ENCODE measurements at regions not wholly inside any gene's neighbourhood (a gene's known extent, or its start where the extent isn't known, plus 50 kb on each side); places are given as distances from the start of the nearest gene placed in this dataset.
A peak's percentile ranks its signal among the peaks of the same experiment; 100 is the strongest.

- Histone ChIP-seq H3K4me1 (ENCODE audit: insufficient read depth, insufficient read length) (peaks cover 21% of the 10 kb centered on the region), H3K4me3 (ENCODE audit: insufficient read length, low read depth) (no peak overlapping the region), H3K27me3 (ENCODE audit: insufficient read depth, insufficient read length) (peaks cover 51% of the 10 kb centered on the region), H3K9ac (ENCODE audit: insufficient read length, low read depth) (peak overlapping the region; percentile 23), H3K36me3 (ENCODE audit: insufficient read depth, insufficient read length, low read length) (no peaks in the 10 kb centered on the region), H3K9me3 (ENCODE audit: insufficient read depth, low read length) (no peaks in the 10 kb centered on the region)
- TF ChIP-seq SUZ12 (IDR thresholded peaks at IDR 0.05; ENCODE audit: extremely low read depth, insufficient read depth, insufficient read length) = no peak
- no peak for TF ChIP-seq YY1 (IDR thresholded peaks at IDR 0.05; ENCODE audit: insufficient read depth, insufficient read length)
- no peak for TF ChIP-seq ZNF274 (IDR thresholded peaks at IDR 0.05; ENCODE audit: low read depth, low read length)
- peak; percentile 89 for DNase-seq (ENCODE audit: low read depth, low spot score)
Measured at GRCh38 chr20:36097337-36098151, 57.0 kb upstream of the EPB41L1 start.

GRCh38 chr20:36098364-36098763 is 56.2 kb upstream of the EPB41L1 start:
- DNase-seq (ENCODE audit: low read depth, low spot score) = no peak
- TF ChIP-seq YY1 (IDR thresholded peaks at IDR 0.05; ENCODE audit: insufficient read depth, insufficient read length) = no peak
- TF ChIP-seq ZNF274 (IDR thresholded peaks at IDR 0.05; ENCODE audit: low read depth, low read length) = no peak
- no peak for TF ChIP-seq SUZ12 (IDR thresholded peaks at IDR 0.05; ENCODE audit: extremely low read depth, insufficient read depth, insufficient read length)
- Histone ChIP-seq H3K4me1 (ENCODE audit: insufficient read depth, insufficient read length) (peaks cover 17% of the 10 kb centered on the region), H3K4me3 (ENCODE audit: insufficient read length, low read depth) (no peak overlapping the region), H3K9ac (ENCODE audit: insufficient read length, low read depth) (no peak overlapping the region), H3K36me3 (ENCODE audit: insufficient read depth, insufficient read length, low read length) (no peaks in the 10 kb centered on the region), H3K27me3 (ENCODE audit: insufficient read depth, insufficient read length) (peaks cover 44% of the 10 kb centered on the region), H3K9me3 (ENCODE audit: insufficient read depth, low read length) (no peaks in the 10 kb centered on the region)

- no peaks in the 10 kb centered on the region for H3K9me3 ChIP-seq (ENCODE audit: insufficient read depth, low read length)
- no peak overlapping the region for H3K4me3 ChIP-seq (ENCODE audit: insufficient read length, low read depth)
- H3K36me3 ChIP-seq (ENCODE audit: insufficient read depth, insufficient read length, low read length) = no peaks in the 10 kb centered on the region
- H3K27me3 ChIP-seq (ENCODE audit: insufficient read depth, insufficient read length) = peaks cover 37% of the 10 kb centered on the region
- no peak overlapping the region for H3K9ac ChIP-seq (ENCODE audit: insufficient read length, low read depth)
- TF ChIP-seq ZNF274 (IDR thresholded peaks at IDR 0.05; ENCODE audit: low read depth, low read length) (no peak), YY1 (IDR thresholded peaks at IDR 0.05; ENCODE audit: insufficient read depth, insufficient read length) (no peak), SUZ12 (IDR thresholded peaks at IDR 0.05; ENCODE audit: extremely low read depth, insufficient read depth, insufficient read length) (no peak)
- peaks cover 18% of the 10 kb centered on the region for H3K4me1 ChIP-seq (ENCODE audit: insufficient read depth, insufficient read length)
- no peak for DNase-seq (ENCODE audit: low read depth, low spot score)
Measured at GRCh38 chr20:36099106-36099505, 55.4 kb upstream of the EPB41L1 start.

GRCh38 chr20:36101192-36101591 is 53.3 kb upstream of the EPB41L1 start:
- Histone ChIP-seq H3K36me3 (ENCODE audit: insufficient read depth, insufficient read length, low read length) (no peaks in the 10 kb centered on the region), H3K4me3 (ENCODE audit: insufficient read length, low read depth) (no peak overlapping the region), H3K9me3 (ENCODE audit: insufficient read depth, low read length) (no peaks in the 10 kb centered on the region), H3K9ac (ENCODE audit: insufficient read length, low read depth) (no peak overlapping the region), H3K27me3 (ENCODE audit: insufficient read depth, insufficient read length) (peaks cover 25% of the 10 kb centered on the region), H3K4me1 (ENCODE audit: insufficient read depth, insufficient read length) (peaks cover 22% of the 10 kb centered on the region)
- TF ChIP-seq YY1 (IDR thresholded peaks at IDR 0.05; ENCODE audit: insufficient read depth, insufficient read length) (no peak), ZNF274 (IDR thresholded peaks at IDR 0.05; ENCODE audit: low read depth, low read length) (no peak), SUZ12 (IDR thresholded peaks at IDR 0.05; ENCODE audit: extremely low read depth, insufficient read depth, insufficient read length) (no peak)
- DNase-seq (ENCODE audit: low read depth, low spot score) = no peak

GRCh38 chr20:36102306-36102705 is 52.2 kb upstream of the EPB41L1 start:
- no peak for DNase-seq (ENCODE audit: low read depth, low spot score)
- Histone ChIP-seq H3K9me3 (ENCODE audit: insufficient read depth, low read length) (no peaks in the 10 kb centered on the region), H3K27me3 (ENCODE audit: insufficient read depth, insufficient read length) (peaks cover 21% of the 10 kb centered on the region), H3K4me3 (ENCODE audit: insufficient read length, low read depth) (no peak overlapping the region), H3K4me1 (ENCODE audit: insufficient read depth, insufficient read length) (peaks cover 19% of the 10 kb centered on the region), H3K9ac (ENCODE audit: insufficient read length, low read depth) (no peak overlapping the region), H3K36me3 (ENCODE audit: insufficient read depth, insufficient read length, low read length) (no peaks in the 10 kb centered on the region)
- TF ChIP-seq SUZ12 (IDR thresholded peaks at IDR 0.05; ENCODE audit: extremely low read depth, insufficient read depth, insufficient read length) = no peak
- no peak for TF ChIP-seq YY1 (IDR thresholded peaks at IDR 0.05; ENCODE audit: insufficient read depth, insufficient read length)
- no peak for TF ChIP-seq ZNF274 (IDR thresholded peaks at IDR 0.05; ENCODE audit: low read depth, low read length)

- Histone ChIP-seq H3K4me1 (ENCODE audit: insufficient read depth, insufficient read length) (peaks cover 17% of the 10 kb centered on the region), H3K9me3 (ENCODE audit: insufficient read depth, low read length) (no peaks in the 10 kb centered on the region), H3K9ac (ENCODE audit: insufficient read length, low read depth) (no peak overlapping the region), H3K4me3 (ENCODE audit: insufficient read length, low read depth) (no peak overlapping the region), H3K36me3 (ENCODE audit: insufficient read depth, insufficient read length, low read length) (no peaks in the 10 kb centered on the region), H3K27me3 (ENCODE audit: insufficient read depth, insufficient read length) (peaks cover 21% of the 10 kb centered on the region)
- TF ChIP-seq ZNF274 (IDR thresholded peaks at IDR 0.05; ENCODE audit: low read depth, low read length) (no peak), YY1 (IDR thresholded peaks at IDR 0.05; ENCODE audit: insufficient read depth, insufficient read length) (no peak), SUZ12 (IDR thresholded peaks at IDR 0.05; ENCODE audit: extremely low read depth, insufficient read depth, insufficient read length) (no peak)
- no peak for DNase-seq (ENCODE audit: low read depth, low spot score)
Measured at GRCh38 chr20:36102809-36103596, 51.5 kb upstream of the EPB41L1 start.

- no peak for TF ChIP-seq YY1 (IDR thresholded peaks at IDR 0.05; ENCODE audit: insufficient read depth, insufficient read length)
- no peak for TF ChIP-seq SUZ12 (IDR thresholded peaks at IDR 0.05; ENCODE audit: extremely low read depth, insufficient read depth, insufficient read length)
- no peak for TF ChIP-seq ZNF274 (IDR thresholded peaks at IDR 0.05; ENCODE audit: low read depth, low read length)
- Histone ChIP-seq H3K9me3 (ENCODE audit: insufficient read depth, low read length) (no peaks in the 10 kb centered on the region), H3K4me3 (ENCODE audit: insufficient read length, low read depth) (no peak overlapping the region), H3K4me1 (ENCODE audit: insufficient read depth, insufficient read length) (peaks cover 10% of the 10 kb centered on the region), H3K9ac (ENCODE audit: insufficient read length, low read depth) (no peak overlapping the region), H3K36me3 (ENCODE audit: insufficient read depth, insufficient read length, low read length) (no peaks in the 10 kb centered on the region), H3K27me3 (ENCODE audit: insufficient read depth, insufficient read length) (peaks cover 13% of the 10 kb centered on the region)
- DNase-seq (ENCODE audit: low read depth, low spot score) = no peak
Measured at GRCh38 chr20:36104244-36104643, 50.3 kb upstream of the EPB41L1 start.
